PC-3 (cell line): ENCODE measurements at regions not wholly inside any gene's neighbourhood (a gene's known extent, or its start where the extent isn't known, plus 50 kb on each side); places are given as distances from the start of the nearest gene placed in this dataset.

Source experiments
- ATAC-seq: fragments of 200-7000 bp; cut with Tn5 transposase; 2 replicates; pipeline ENCODE4 v1.9.1; 2020; ENCODE audit warnings: mild to moderate bottlenecking, moderate library complexity
- BruUV-seq: library from RNA; stranded (reverse); fragments of 400-500 nt; replicated peaks from 2 replicates; lab custom pipeline; 2021; lab: Mats Ljungman, UMichigan
- CTCF ChIA-PET: fragments of 300-600 bp; sonication (Branson Sonifier 250); formaldehyde crosslinking; loops from one replicate; lab custom pipeline; 2022; ENCODE audit warnings: antibody characterized with exemption; lab: Charles Lee
- POLR2A ChIA-PET: fragments of 300-600 bp; sonication (Branson Sonifier 250); formaldehyde crosslinking; loops from one replicate; lab custom pipeline; 2022; ENCODE audit warnings: antibody characterized with exemption; ENCODE audit not compliant: unreplicated experiment; lab: Charles Lee
- DNase-seq: peaks from one replicate; pipeline ENCODE4 v3.0.0-alpha.2; 2015
- H2AFZ ChIP-seq: fragments of 300-600 bp; sonication (generic); 2 replicates; pipeline ENCODE4 v1.6.0; 2016; ENCODE audit warnings: antibody characterized with exemption, low read length
- H3F3A ChIP-seq: fragments of 300-600 bp; sonication (generic); one replicate; pipeline ENCODE4 v1.6.0; 2017; ENCODE audit warnings: antibody characterized with exemption, low read length, control low read depth, mild to moderate bottlenecking; ENCODE audit not compliant: unreplicated experiment
- H3K27ac ChIP-seq: fragments of 300-600 bp; sonication (generic); 2 replicates; pipeline ENCODE4 v1.5.1; 2016; ENCODE audit warnings: mild to moderate bottlenecking, low read length
- H3K27me3 ChIP-seq: fragments of 300-600 bp; sonication (generic); 2 replicates; pipeline ENCODE4 v1.6.1; 2016; ENCODE audit warnings: low read length, mixed read lengths
- H3K36me3 ChIP-seq: fragments of 300-600 bp; sonication (generic); 2 replicates; pipeline ENCODE4 v1.6.1; 2016; ENCODE audit warnings: low read depth, mixed run types, low read length, mixed read lengths
- H3K4me1 ChIP-seq: fragments of 300-600 bp; sonication (generic); 2 replicates; pipeline ENCODE4 v1.5.1; 2016; ENCODE audit warnings: low read length; ENCODE audit not compliant: insufficient read depth
- H3K4me2 ChIP-seq: fragments of 300-600 bp; sonication (generic); 2 replicates; pipeline ENCODE4 v1.6.0; 2016; ENCODE audit warnings: low read length
- H3K4me3 ChIP-seq: fragments of 300-600 bp; sonication (generic); 2 replicates; pipeline ENCODE4 v1.5.1; 2016; ENCODE audit warnings: mild to moderate bottlenecking, low read length, mixed read lengths
- H3K79me2 ChIP-seq: fragments of 300-600 bp; sonication (generic); 2 replicates; pipeline ENCODE4 v1.6.1; 2017; ENCODE audit warnings: low read length, mixed read lengths
- H3K9ac ChIP-seq: fragments of 300-600 bp; sonication (generic); 2 replicates; pipeline ENCODE4 v1.6.0; 2016; ENCODE audit warnings: mild to moderate bottlenecking, low read length
- H3K9me2 ChIP-seq: fragments of 300-600 bp; sonication (generic); replicated peaks from 2 replicates; pipeline ENCODE4 v1.6.1; 2016; ENCODE audit warnings: mixed run types, low read length, mixed read lengths
- H3K9me3 ChIP-seq: fragments of 300-600 bp; sonication (generic); 2 replicates; pipeline ENCODE4 v1.6.1; 2016; ENCODE audit warnings: low read length, mixed read lengths
- H4K20me1 ChIP-seq: fragments of 300-600 bp; sonication (generic); 2 replicates; pipeline ENCODE4 v1.6.1; 2016; ENCODE audit warnings: low read length, mixed read lengths
- CTCF ChIP-seq: fragments of 300-600 bp; sonication (generic); conservative IDR thresholded peaks from 2 replicates; pipeline ENCODE4 v1.5.1; 2017; ENCODE audit warnings: antibody characterized with exemption, low read depth, mild to moderate bottlenecking, low read length
- EZH2 ChIP-seq: fragments of 300-600 bp; sonication (generic); IDR thresholded peaks from one replicate; pipeline ENCODE4 v1.6.1; 2017; ENCODE audit warnings: antibody characterized with exemption, mild to moderate bottlenecking, low read length; ENCODE audit not compliant: unreplicated experiment
- EZH2phosphoT487 ChIP-seq: fragments of 300-600 bp; sonication (generic); IDR thresholded peaks from 2 replicates; pipeline ENCODE4 v1.6.1; 2018; ENCODE audit warnings: mild to moderate bottlenecking, antibody characterized with exemption, low read length, borderline replicate concordance
- intact Hi-C: fragments of 100-400 bp; cut with micrococcal nuclease; formaldehyde crosslinking; loops from 2 replicates; pipeline ENCODE4 v1.9.0; 2023

GRCh38 chr2:181311837-181312236 is 145.3 kb upstream of the ITGA4 start:
- no peaks in the 10 kb centered on the region for H3K9me2 ChIP-seq
- H3K4me2 ChIP-seq: no peak overlapping the region
- H3K27me3 ChIP-seq: no peaks in the 10 kb centered on the region
- TF ChIP-seq EZH2 (no peak), CTCF (no peak), EZH2phosphoT487 (no peak)
- no peak overlapping the region for H3K27ac ChIP-seq
- H3K9ac ChIP-seq: no peak overlapping the region
- ChIA-PET CTCF (no interaction called here), POLR2A (no interaction called here)
- H3F3A ChIP-seq: peaks cover 1% of the 10 kb centered on the region
- no peaks in the 10 kb centered on the region for H4K20me1 ChIP-seq
- H2AFZ ChIP-seq: no peak overlapping the region
- H3K9me3 ChIP-seq: no peaks in the 10 kb centered on the region
- intact Hi-C loops: loop anchor here (10.0 kb wide), 1 partner anchor 207 kb away; no protein-coding TSS in a partner anchor
- no peaks in the 10 kb centered on the region for H3K36me3 ChIP-seq
- peaks cover 6% of the 10 kb centered on the region for H3K4me1 ChIP-seq
- no peak for DNase-seq
- H3K4me3 ChIP-seq: no peak overlapping the region
- H3K79me2 ChIP-seq: no peaks in the 10 kb centered on the region
- BruUV-seq: no TSS peak
- ATAC-seq: no peak

GRCh38 chr2:181312515-181312927 is 144.7 kb upstream of the ITGA4 start:
- H3K9me3 ChIP-seq: no peaks in the 10 kb centered on the region
- intact Hi-C loops: loop anchor here (10.0 kb wide), 1 partner anchor 208 kb away; no protein-coding TSS in a partner anchor
- H3K36me3 ChIP-seq: no peaks in the 10 kb centered on the region
- POLR2A ChIA-PET: no interaction called here
- BruUV-seq: no TSS peak
- no peaks in the 10 kb centered on the region for H3K4me1 ChIP-seq
- no peak overlapping the region for H3K4me3 ChIP-seq
- H3F3A ChIP-seq: no peaks in the 10 kb centered on the region
- CTCF ChIA-PET: no interaction called here
- no peak overlapping the region for H3K27ac ChIP-seq
- H2AFZ ChIP-seq: no peak overlapping the region
- no peaks in the 10 kb centered on the region for H3K9me2 ChIP-seq
- H3K4me2 ChIP-seq: no peak overlapping the region
- TF ChIP-seq CTCF (no peak), EZH2phosphoT487 (no peak), EZH2 (no peak)
- DNase-seq (no peak), ATAC-seq (no peak)
- no peaks in the 10 kb centered on the region for H4K20me1 ChIP-seq
- H3K9ac ChIP-seq: no peak overlapping the region
- no peaks in the 10 kb centered on the region for H3K79me2 ChIP-seq
- H3K27me3 ChIP-seq: no peaks in the 10 kb centered on the region

- Histone ChIP-seq H3K4me1 (no peaks in the 10 kb centered on the region), H3K9me2 (no peaks in the 10 kb centered on the region), H2AFZ (no peak overlapping the region), H3K79me2 (no peaks in the 10 kb centered on the region), H4K20me1 (no peaks in the 10 kb centered on the region), H3K4me2 (no peak overlapping the region), H3K9ac (no peak overlapping the region), H3K4me3 (no peak overlapping the region), H3K27ac (no peak overlapping the region), H3F3A (no peaks in the 10 kb centered on the region), H3K9me3 (no peaks in the 10 kb centered on the region), H3K27me3 (no peaks in the 10 kb centered on the region), H3K36me3 (no peaks in the 10 kb centered on the region)
- no TSS peak for BruUV-seq
- no peak for TF ChIP-seq CTCF
- TF ChIP-seq EZH2phosphoT487: no peak
- no peak for TF ChIP-seq EZH2
- DNase-seq (no peak), ATAC-seq (no peak)
- intact Hi-C loops: loop anchor here (10.0 kb wide), 1 partner anchor 209 kb away; no protein-coding TSS in a partner anchor
- ChIA-PET POLR2A (no interaction called here), CTCF (no interaction called here)
Measured at GRCh38 chr2:181313845-181314244, 143.3 kb upstream of the ITGA4 start.
